Thyroid gland (tissue), 4 donors: ENCODE measurements at regions not wholly inside any gene's neighbourhood (a gene's known extent, or its start where the extent isn't known, plus 50 kb on each side); places are given as distances from the start of the nearest gene placed in this dataset.
A peak's percentile ranks its signal among the peaks of the same experiment; 100 is the strongest.

Source experiments
- DNase-seq, 2 donors: peaks; one replicate each; pipeline ENCODE4 v3.0.0-alpha.2; 2019
- H3K27ac ChIP-seq, 3 donors: fragments of 200-600 bp; sonication (generic); 1 replicate in 2 of 3; 2 replicates in 1 of 3; pipeline ENCODE4 v1.5.1; 2016 to 2019; ENCODE audit warnings: mild to moderate bottlenecking in 1 of 3, moderate library complexity in 1 of 3
- H3K27me3 ChIP-seq: fragments of 200-600 bp; sonication (generic); one replicate; pipeline ENCODE4 v1.5.1; 2019
- H3K36me3 ChIP-seq, 2 donors: fragments of 200-600 bp; sonication (generic); one replicate each; pipeline ENCODE4 v1.5.1; 2016 to 2019
- H3K4me1 ChIP-seq, 2 donors: fragments of 200-600 bp; sonication (generic); one replicate each; pipeline ENCODE4 v1.5.1; 2017 to 2019
- H3K4me3 ChIP-seq, 3 donors: fragments of 200-600 bp; sonication (generic); replicated peaks in 1 of 3; 1 replicate in 2 of 3; 2 replicates in 1 of 3; pipeline ENCODE4 v1.5.1; 2016; ENCODE audit warnings: mild to moderate bottlenecking in 1 of 3
- H3K9me3 ChIP-seq: fragments of 200-600 bp; sonication (generic); one replicate; pipeline ENCODE4 v1.5.1; 2017
- POLR2A ChIP-seq, 2 donors: fragments of 450-650 bp; IDR thresholded peaks; one replicate each; pipeline ENCODE4 v1.6.1; 2017; ENCODE audit warnings: antibody characterized with exemption in 2 of 2, mild to moderate bottlenecking in 2 of 2, moderate library complexity in 1 of 2
- WGBS, 2 donors: methylation state at CpG; one replicate each; pipeline ENCODE4 v1.1.5; 2017; 5-methylcytosine and 5-hydroxymethylcytosine counted together
- intact Hi-C: fragments of 100-400 bp; cut with DNase I; formaldehyde crosslinking; loops from one replicate; pipeline ENCODE4 v1.15.1; 2023
- TF ChIP-seq, protein P1 (sequence below), 6 experiments: fragments of 200-600 bp in 3 of 6; fragments of 450-650 bp in 3 of 6; sonication (generic) in 3 of 6; IDR thresholded peaks; one replicate each; pipeline ENCODE4 v1.5.1; 2016 to 2019; ENCODE audit warnings: antibody characterized with exemption in 6 of 6, mild to moderate bottlenecking in 2 of 6, inconsistent platforms in 1 of 6, moderate library complexity in 1 of 6

DNA sequence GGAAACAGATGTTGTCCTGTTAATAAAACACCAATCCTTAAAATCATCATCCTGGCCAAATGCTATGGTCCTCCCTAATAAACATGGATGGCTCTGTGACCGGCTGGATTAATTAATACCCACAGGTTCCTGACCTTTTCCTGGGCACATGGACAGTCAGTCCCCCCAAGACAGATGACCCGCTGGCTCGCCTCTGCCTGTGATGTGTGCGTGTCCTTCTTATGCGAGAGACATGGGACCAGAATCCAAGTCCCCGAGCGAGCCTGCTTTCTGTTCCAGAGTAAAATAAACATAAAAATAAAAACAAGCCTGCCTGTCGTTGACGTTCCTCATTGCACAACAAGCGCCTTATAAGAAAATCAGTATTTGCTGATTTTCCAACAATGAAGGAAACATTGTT lies 378.3 kb upstream of the TSHZ3 start:
- Histone ChIP-seq H3K27ac (no peak overlapping the region), H3K4me1 (no peaks in the 10 kb centered on the region), H3K27me3 (no peaks in the 10 kb centered on the region), H3K4me3 (no peak overlapping the region), H3K9me3 (no peaks in the 10 kb centered on the region), H3K36me3 (no peaks in the 10 kb centered on the region)
- intact Hi-C loops = no loop called here
- WGBS, 2 donors = 86 to 89% methylated on average over 10 of the region's 10 CpGs
- TF ChIP-seq, protein P1, sequence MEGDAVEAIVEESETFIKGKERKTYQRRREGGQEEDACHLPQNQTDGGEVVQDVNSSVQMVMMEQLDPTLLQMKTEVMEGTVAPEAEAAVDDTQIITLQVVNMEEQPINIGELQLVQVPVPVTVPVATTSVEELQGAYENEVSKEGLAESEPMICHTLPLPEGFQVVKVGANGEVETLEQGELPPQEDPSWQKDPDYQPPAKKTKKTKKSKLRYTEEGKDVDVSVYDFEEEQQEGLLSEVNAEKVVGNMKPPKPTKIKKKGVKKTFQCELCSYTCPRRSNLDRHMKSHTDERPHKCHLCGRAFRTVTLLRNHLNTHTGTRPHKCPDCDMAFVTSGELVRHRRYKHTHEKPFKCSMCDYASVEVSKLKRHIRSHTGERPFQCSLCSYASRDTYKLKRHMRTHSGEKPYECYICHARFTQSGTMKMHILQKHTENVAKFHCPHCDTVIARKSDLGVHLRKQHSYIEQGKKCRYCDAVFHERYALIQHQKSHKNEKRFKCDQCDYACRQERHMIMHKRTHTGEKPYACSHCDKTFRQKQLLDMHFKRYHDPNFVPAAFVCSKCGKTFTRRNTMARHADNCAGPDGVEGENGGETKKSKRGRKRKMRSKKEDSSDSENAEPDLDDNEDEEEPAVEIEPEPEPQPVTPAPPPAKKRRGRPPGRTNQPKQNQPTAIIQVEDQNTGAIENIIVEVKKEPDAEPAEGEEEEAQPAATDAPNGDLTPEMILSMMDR (IDR thresholded peaks at IDR 0.05) = no peak
- no peak for TF ChIP-seq POLR2A (IDR thresholded peaks at IDR 0.05)
- DNase-seq = no peak

- intact Hi-C loops = no loop called here
- DNase-seq = no peak
- TF ChIP-seq POLR2A (IDR thresholded peaks at IDR 0.05) = no peak
- TF ChIP-seq, protein P1 (IDR thresholded peaks at IDR 0.05) = no peak
- H3K27me3 ChIP-seq = no peaks in the 10 kb centered on the region
- H3K4me1 ChIP-seq = no peaks in the 10 kb centered on the region
- 80 to 87% methylated on average over 2 of the region's 2 CpGs for WGBS, 2 donors
- no peaks in the 10 kb centered on the region for H3K36me3 ChIP-seq
- no peak overlapping the region for H3K4me3 ChIP-seq
- no peak overlapping the region for H3K27ac ChIP-seq
- H3K9me3 ChIP-seq = no peaks in the 10 kb centered on the region
Measured at GRCh38 chr19:31730270-31730669, 381.0 kb upstream of the TSHZ3 start.

DNA sequence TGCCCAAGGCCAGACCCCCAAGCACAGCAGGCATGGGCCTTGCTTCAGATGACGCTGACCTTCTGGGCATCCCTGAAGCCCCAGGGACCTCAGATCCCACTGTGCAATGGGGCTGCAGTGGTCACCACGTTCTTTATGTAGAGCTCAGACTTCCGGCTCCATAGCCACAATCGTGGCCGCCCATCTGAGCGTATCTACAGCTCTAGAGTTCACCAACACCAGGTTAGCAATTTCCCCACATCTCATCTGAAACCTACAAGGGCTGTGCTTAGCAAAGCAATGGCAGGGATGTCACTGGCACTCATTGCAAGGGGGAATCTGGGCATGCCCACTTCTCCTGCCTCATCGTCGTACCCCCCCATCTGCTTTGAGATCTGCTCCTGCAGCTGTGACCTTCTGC lies 384.4 kb upstream of the TSHZ3 start:
- no peak for DNase-seq
- Histone ChIP-seq H3K4me1 (no peaks in the 10 kb centered on the region), H3K4me3 (no peak overlapping the region), H3K27ac (no peak overlapping the region), H3K27me3 (no peaks in the 10 kb centered on the region), H3K36me3 (no peaks in the 10 kb centered on the region), H3K9me3 (no peaks in the 10 kb centered on the region)
- TF ChIP-seq, protein P1 (IDR thresholded peaks at IDR 0.05) = no peak
- no peak for TF ChIP-seq POLR2A (IDR thresholded peaks at IDR 0.05)
- intact Hi-C loops = no loop called here
- 90 to 91% methylated on average over 8 of the region's 8 CpGs for WGBS, 2 donors

DNA sequence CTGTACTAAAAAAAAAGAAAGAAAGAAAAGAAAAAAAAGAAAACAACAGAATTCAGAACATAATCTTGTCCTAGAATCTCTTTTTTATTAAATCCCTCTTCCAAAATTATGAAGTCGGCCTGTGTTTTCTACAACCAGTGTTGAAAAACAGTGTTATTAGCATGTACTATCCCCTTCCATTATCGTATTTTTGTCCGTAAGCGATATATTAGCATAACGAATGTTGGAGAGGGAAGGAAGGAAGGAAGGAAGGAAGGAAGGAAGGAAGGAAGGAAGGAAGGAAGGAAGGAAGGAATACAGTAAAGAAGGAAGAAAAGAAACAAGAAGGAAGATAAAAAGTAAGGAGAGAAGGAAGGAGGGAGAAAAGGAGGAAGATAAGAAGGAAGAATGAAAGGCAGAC lies 393.0 kb upstream of the TSHZ3 start:
- 91 to 93% methylated on average over 5 of the region's 5 CpGs for WGBS, 2 donors
- H3K36me3 ChIP-seq = no peaks in the 10 kb centered on the region
- no peaks in the 10 kb centered on the region for H3K9me3 ChIP-seq
- H3K27me3 ChIP-seq = no peaks in the 10 kb centered on the region
- intact Hi-C loops = no loop called here
- H3K4me3 ChIP-seq = no peak overlapping the region
- H3K27ac ChIP-seq = no peak overlapping the region
- DNase-seq = no peak
- no peaks in the 10 kb centered on the region for H3K4me1 ChIP-seq
- TF ChIP-seq POLR2A (IDR thresholded peaks at IDR 0.05) = no peak
- TF ChIP-seq, protein P1 (IDR thresholded peaks at IDR 0.05) = no peak

DNA sequence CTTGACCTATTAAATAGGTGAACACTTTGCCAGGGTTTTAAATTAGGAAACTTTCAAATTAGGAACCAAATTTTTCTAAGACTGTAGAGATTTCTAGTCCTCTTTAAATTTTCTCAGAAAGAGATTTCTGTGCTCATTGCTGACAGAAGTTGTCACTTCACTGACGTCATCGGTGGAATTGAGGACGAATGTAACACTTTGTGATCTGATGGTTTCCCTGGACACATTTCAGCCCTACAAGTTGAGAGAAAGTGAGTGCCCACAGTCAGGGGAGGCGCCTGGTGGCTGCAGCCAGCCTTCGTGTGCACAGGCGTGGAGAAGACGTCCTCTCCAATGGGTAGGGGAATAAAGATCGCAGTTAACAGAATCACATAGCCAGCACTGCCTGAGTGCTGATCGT lies 396.5 kb upstream of the TSHZ3 start:
- Histone ChIP-seq H3K9me3 (no peaks in the 10 kb centered on the region), H3K4me1 (no peaks in the 10 kb centered on the region), H3K27ac (no peak overlapping the region), H3K36me3 (no peaks in the 10 kb centered on the region), H3K4me3 (no peak overlapping the region), H3K27me3 (no peaks in the 10 kb centered on the region)
- TF ChIP-seq, protein P1 (IDR thresholded peaks at IDR 0.05) = no peak
- no peak for TF ChIP-seq POLR2A (IDR thresholded peaks at IDR 0.05)
- peak; percentile 20 to 32 for DNase-seq
- intact Hi-C loops = no loop called here
- WGBS, 2 donors = 27 to 52% methylated on average over 9 of the region's 9 CpGs
